ENCODE measurements at regions not wholly inside any gene's neighbourhood (a gene's known extent, or its start where the extent isn't known, plus 50 kb on each side); places are given as distances from the start of the nearest gene placed in this dataset.

GRCh38 chrX:147340947-147341346 lies 526.4 kb upstream of the CXorf51A start:
- no peak for TF ChIP-seq CTCF (IDR thresholded peaks at IDR 0.05; ENCODE audit: poor library complexity)
- no peak for TF ChIP-seq EZH2 (IDR thresholded peaks at IDR 0.05; ENCODE audit: borderline replicate concordance)

Data from hepatocyte (in vitro differentiated cells).